ENCODE measurements at regions not wholly inside any gene's neighbourhood (a gene's known extent, or its start where the extent isn't known, plus 50 kb on each side); places are given as distances from the start of the nearest gene placed in this dataset.

DNA sequence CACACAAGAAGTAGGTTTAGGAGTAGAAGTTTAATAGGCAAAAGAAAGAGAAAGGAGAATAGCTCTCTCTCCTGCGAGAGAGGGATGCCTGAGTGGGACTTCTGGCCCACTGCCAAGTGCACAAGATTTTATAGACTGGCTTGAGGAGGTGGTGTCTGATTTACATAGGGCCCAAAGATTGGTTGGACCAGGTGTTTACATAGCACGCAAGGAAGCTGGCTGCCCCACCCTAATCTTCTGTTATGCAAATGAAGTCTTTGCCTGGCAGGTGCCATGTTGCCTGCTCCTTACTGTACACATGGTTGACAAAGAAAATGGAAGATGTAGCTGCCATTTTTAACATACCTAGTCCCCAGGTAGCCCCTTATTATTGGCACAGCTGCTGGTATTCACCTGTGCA lies 170.8 kb upstream of the GATB start:
- DNase-seq: no peak
- Mint-ChIP-seq H3K9me3 (peaks cover 3 to 7% of the 10 kb centered on the region in 2 donors), H3K27ac (no peak overlapping the region), H3K4me3 (no peak overlapping the region), H3K4me1 (peaks cover 8% of the 10 kb centered on the region), H3K27me3 (no peaks in the 10 kb centered on the region)
- no peak for ATAC-seq

DNA sequence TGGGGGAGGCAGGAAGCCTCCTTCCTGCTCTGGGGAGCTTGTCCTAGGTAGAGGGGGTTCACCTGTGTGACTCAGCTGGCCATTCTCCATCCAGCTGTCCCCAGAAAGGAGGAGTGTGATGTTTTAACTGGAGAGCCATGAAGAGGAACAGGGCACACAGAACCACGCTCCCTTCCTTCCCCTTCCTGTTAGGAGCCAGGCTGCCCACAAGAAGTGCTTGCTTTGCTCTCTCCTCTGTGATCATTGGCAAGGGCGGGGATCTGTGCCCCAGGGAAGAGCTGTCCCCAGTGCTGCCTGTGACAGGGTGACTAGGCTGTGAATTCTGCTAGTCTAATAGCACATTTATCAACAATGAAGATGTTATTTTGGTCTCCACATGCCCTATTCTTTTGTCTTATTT lies 169.6 kb upstream of the GATB start:
- Mint-ChIP-seq H3K4me3 (no peak overlapping the region), H3K27me3 (no peaks in the 10 kb centered on the region), H3K27ac (peak overlapping the region in 1 of 2 donors; percentile 23), H3K4me1 (peaks cover 8% of the 10 kb centered on the region), H3K9me3 (peaks cover 7 to 10% of the 10 kb centered on the region in 2 donors)
- no peak for DNase-seq
- ATAC-seq: no peak

DNA sequence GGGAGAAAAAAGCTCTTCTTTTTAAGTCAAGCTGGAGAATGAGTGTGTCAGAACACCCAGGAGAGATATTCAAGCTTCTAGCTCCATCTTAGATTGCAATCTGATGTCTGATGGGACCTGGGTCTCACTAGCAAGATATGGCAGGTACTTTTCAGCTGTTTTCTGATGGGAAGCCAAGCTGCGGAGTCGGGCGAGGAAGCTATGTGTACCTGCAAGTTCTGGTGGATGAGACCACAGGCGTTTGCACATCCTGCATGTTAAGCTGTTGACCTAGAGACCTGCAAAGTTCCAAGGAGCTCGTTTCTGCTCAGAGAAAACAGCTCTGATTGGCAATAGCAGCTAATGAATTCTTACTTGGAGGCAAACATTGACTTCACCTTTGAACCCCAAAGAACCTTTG lies 167.3 kb upstream of the GATB start:
- ATAC-seq (no peak), DNase-seq (no peak)
- Mint-ChIP-seq H3K27me3 (no peaks in the 10 kb centered on the region), H3K4me1 (peaks cover 8% of the 10 kb centered on the region), H3K4me3 (no peak overlapping the region), H3K27ac (no peak overlapping the region), H3K9me3 (peaks cover 7 to 10% of the 10 kb centered on the region in 2 donors)

DNA sequence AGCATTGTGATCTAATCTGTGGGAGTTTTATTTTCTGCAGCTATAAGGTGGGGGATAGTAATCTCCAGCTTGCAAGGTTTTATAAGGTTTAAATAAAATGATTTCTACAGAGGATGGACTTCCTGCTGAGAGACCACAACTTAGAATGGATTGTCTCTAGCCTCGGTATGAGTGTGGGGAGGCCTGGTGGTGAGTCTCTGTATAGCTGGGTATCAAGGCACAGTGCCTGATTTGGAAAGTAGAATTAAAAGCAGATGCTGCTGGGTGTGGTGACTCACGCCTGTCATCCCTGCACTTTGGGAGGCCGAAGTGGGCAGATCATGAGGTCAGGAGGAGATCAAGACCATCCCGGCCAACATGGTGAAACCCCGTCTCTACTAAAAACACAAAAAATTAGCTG lies 162.0 kb upstream of the GATB start:
- peaks cover 7% of the 10 kb centered on the region for H3K4me1 Mint-ChIP-seq
- peaks cover 6 to 7% of the 10 kb centered on the region in 2 donors for H3K9me3 Mint-ChIP-seq
- ATAC-seq (peak; percentile 86), DNase-seq (no peak)
- no peak overlapping the region for H3K27ac Mint-ChIP-seq
- H3K4me3 Mint-ChIP-seq: no peak overlapping the region
- no peaks in the 10 kb centered on the region for H3K27me3 Mint-ChIP-seq

DNA sequence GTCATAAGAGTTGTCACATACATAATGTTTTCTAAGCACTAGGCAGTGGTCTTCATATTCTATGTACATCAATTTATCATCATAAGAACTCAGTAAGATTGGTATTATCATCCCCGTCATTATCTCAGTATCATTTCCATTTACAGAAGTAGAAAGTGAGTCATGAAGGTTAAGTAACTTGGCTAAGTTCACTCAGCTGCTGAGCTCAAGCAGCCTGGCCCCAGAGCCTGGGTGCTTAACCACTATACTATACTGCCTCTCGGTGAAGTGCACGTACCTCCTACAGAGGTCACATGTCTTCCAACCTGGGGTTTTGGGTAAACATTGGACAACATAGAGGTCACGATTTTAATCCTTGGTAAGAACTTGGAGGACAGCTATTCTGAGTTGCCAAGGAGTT lies 161.5 kb upstream of the GATB start:
- H3K9me3 Mint-ChIP-seq: peaks cover 6 to 7% of the 10 kb centered on the region in 2 donors
- no peak overlapping the region for H3K4me3 Mint-ChIP-seq
- no peak overlapping the region for H3K27ac Mint-ChIP-seq
- DNase-seq: no peak
- ATAC-seq: peak; percentile 52
- H3K4me1 Mint-ChIP-seq: peaks cover 7% of the 10 kb centered on the region
- H3K27me3 Mint-ChIP-seq: no peaks in the 10 kb centered on the region

DNA sequence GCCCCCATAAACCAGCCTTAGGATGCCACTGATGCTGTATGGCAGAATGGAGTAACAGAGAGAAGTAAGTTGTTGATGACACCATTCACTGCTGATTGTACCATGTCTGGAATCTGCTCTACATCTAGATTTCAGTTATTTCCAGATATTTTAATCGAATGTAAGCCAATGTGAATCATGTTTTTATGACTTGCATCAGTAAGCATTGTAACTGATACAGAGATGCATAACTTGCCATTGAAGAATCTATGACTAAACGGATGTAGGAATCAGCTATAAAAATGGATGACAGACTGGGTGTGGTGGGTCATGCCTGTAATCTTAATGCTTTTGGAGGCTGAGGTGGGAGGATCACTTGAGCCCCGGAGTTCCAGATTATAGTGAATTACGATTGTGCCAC lies 161.0 kb upstream of the GATB start:
- ATAC-seq (no peak), DNase-seq (no peak)
- Mint-ChIP-seq H3K4me1 (peaks cover 7% of the 10 kb centered on the region), H3K27ac (no peak overlapping the region), H3K9me3 (peaks cover 5 to 7% of the 10 kb centered on the region in 2 donors), H3K4me3 (no peak overlapping the region), H3K27me3 (no peaks in the 10 kb centered on the region)

DNA sequence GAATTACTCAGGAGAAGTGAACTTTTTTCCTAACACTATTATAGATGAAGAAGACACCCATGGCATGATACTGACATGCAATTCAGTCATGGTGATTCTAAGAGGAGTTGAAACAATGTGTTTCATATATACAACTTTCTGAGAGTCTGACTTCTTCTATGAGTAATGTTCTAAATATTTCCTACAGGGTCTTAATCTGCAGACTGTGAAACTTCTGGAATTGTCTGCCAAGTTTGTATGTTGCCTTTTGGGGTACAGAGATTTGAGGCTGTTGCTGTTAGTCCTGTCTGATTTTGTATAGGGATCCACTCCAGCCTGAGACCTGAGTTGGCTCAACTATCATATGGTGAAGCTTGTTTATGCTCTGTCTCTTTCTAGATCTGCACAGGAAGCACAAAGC lies 160.6 kb upstream of the GATB start:
- peaks cover under 1 to 3% of the 10 kb centered on the region in 2 donors for H3K9me3 Mint-ChIP-seq
- no peak for ATAC-seq
- no peak for DNase-seq
- H3K27ac Mint-ChIP-seq: no peak overlapping the region
- H3K27me3 Mint-ChIP-seq: no peaks in the 10 kb centered on the region
- H3K4me3 Mint-ChIP-seq: no peak overlapping the region
- H3K4me1 Mint-ChIP-seq: peaks cover 7% of the 10 kb centered on the region

DNA sequence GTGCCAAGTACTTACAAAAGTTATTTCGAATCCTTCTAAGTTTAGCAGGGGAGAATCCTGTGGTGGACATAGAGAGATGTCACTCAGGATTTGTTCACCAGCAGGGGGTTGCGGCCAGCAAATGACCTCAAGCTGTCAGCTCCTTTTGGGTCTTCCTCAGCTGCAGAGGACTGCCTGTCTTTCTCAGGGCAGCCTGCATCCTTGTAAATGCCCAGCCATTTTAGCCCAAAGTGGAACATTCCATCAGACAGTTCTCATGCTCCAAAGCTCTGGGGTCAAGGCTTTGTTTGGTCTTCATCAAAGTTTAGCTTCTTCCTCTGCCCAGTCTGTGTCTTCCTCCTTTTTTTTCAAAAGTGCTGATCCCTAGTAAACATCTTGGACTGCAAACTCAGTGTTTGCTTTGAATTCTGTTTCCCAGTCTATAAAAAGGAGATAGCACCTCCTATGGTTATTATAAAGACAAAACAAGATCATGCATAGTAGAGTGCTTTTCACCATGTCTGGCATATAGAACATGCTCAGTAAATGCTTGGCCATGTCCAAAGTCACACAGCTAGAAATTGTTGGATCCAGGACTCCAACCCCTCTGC lies 156.4 kb upstream of the GATB start:
- no peak overlapping the region for H3K27ac Mint-ChIP-seq
- no peak overlapping the region for H3K4me3 Mint-ChIP-seq
- DNase-seq (no peak), ATAC-seq (no peak)
- H3K4me1 Mint-ChIP-seq: peaks cover 6% of the 10 kb centered on the region
- no peaks in the 10 kb centered on the region for H3K27me3 Mint-ChIP-seq
- H3K9me3 Mint-ChIP-seq: peaks cover 0 to 10% of the 10 kb centered on the region in 2 donors

DNA sequence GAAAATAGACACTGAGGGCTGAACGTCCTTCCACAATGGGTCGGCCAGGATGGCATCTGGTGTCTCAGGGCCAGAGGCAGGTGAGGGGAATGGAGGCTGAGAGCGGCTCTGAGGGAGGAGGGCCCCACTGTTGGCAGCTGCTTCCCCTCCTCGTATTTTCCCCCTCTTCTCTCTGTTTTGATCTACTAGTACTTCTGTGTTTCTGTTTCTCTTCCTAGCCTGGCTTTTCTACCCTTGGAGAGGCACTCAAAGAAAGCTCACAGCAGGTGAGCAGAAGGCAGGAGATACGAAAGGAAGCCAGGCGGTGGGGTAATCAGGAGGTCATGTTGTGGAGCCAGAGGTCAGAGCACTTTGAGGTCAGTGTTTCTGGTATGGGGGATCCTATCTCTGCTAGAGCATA lies 151.8 kb upstream of the GATB start:
- DNase-seq: no peak
- Mint-ChIP-seq H3K4me3 (no peak overlapping the region), H3K27me3 (no peaks in the 10 kb centered on the region), H3K27ac (no peak overlapping the region), H3K4me1 (peaks cover 6% of the 10 kb centered on the region), H3K9me3 (peaks cover 0 to 10% of the 10 kb centered on the region in 2 donors)
- ATAC-seq: no peak

DNA sequence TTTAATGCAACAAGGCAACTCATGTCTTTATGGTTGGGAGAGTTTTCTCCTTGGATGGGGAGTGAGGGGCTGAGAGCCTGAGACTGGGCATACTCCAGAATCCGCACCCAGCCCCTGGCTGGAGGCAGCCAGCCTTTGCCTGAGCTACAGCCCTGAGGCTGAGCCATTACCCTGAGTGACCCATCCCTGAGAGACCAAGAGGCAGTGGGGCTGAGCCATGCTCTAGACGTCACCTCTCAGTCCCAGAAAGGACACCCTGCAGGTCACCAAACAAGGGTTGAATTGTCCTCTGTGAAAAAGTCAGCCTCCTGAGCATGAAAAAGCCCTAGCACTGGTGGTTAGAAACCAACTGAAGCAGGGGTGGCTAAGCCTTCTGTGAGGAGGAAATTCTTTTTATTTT lies 151.2 kb upstream of the GATB start:
- Mint-ChIP-seq H3K4me3 (no peak overlapping the region), H3K9me3 (peaks cover 0 to 10% of the 10 kb centered on the region in 2 donors)
- ATAC-seq: no peak

DNA sequence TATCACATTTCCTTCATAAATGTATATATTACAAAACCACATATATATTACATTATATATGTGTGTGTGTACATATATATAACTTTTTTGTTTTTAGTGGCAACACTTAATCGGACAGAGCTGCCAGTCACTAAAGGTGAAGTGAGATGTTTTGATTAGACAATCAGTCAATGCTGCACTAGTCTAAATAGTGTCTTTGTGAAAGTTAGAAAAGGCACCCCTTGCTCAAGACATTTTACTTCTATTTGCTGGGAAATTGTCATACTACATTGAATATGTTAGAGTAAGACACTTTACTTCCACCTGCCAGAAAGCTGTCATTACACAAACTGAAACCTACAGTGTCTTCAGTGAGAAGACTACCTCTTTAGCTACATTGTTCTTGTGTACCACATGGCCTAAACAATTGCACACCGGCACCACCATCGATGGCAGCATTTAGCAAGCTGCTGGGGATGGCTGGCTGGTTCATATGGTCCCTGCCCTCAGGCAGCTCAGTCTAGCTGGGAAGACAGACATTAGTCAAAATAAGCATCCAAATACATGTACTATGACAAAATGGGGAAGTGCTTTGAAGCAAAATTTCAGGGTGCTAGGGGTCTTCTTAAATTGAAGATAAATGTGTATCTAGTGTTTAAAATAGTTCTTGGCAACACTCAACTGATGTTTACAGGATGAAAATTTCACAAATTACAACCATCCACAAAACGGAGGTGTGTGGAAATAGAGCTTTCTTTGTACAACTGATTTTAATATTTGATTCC lies 148.1 kb upstream of the GATB start:
- Mint-ChIP-seq H3K27ac (no peak overlapping the region), H3K27me3 (no peaks in the 10 kb centered on the region), H3K4me3 (no peak overlapping the region), H3K4me1 (peaks cover 6% of the 10 kb centered on the region), H3K9me3 (peaks cover 7 to 13% of the 10 kb centered on the region in 2 donors)
- no peak for DNase-seq
- no peak for ATAC-seq

More for the DNA sequence above, 151.2 kb upstream of the GATB start:
- Mint-ChIP-seq H3K27me3 (no peaks in the 10 kb centered on the region), H3K27ac (no peak overlapping the region), H3K4me1 (peaks cover 6% of the 10 kb centered on the region)
- DNase-seq: no peak

DNA sequence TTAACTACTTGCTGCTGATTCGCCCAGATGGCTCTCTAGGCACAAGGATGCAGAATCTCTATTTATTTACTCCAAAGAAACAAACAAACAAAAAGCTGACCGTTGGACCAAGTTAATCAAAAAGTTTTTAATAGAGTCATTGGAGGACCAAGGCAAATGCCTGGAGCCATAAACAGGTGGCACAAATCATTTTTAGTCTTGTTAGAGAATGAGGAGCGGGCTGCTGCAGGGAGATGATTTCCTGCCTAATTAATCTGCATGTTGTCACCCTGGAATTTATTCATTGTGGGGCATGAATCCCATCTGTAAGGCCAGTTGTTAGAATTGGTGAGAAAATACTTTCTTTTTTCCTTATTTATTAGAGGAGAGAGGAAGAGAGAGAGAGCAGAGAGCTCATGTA lies 147.4 kb upstream of the GATB start:
- no peaks in the 10 kb centered on the region for H3K27me3 Mint-ChIP-seq
- ATAC-seq (no peak), DNase-seq (no peak)
- peaks cover 8 to 20% of the 10 kb centered on the region in 2 donors for H3K9me3 Mint-ChIP-seq
- no peak overlapping the region for H3K4me3 Mint-ChIP-seq
- H3K27ac Mint-ChIP-seq: no peak overlapping the region
- H3K4me1 Mint-ChIP-seq: peaks cover 6% of the 10 kb centered on the region

DNA sequence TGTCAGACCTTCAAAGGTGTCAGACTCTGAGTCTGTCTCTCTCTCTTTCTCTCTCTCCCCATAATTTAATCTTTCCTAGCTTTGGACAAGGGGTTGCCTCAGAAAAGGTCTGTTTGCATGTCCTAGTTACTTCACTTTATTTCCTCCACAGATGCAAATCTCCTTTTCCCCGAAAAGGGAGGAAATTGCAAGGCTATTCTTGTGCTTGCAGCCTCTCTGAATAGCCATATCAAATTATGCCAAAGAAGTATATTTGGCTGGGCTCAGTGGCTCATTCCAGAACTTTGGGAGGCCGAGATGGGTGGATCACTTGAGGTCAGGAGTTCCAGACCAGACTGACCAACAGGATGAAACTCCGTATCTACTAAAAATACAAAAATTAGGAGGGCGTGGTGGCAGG lies 145.6 kb upstream of the GATB start:
- Mint-ChIP-seq H3K4me3 (no peak overlapping the region), H3K27me3 (no peaks in the 10 kb centered on the region), H3K27ac (no peak overlapping the region), H3K4me1 (no peaks in the 10 kb centered on the region), H3K9me3 (peaks cover 20 to 38% of the 10 kb centered on the region in 2 donors)
- no peak for DNase-seq
- no peak for ATAC-seq

DNA sequence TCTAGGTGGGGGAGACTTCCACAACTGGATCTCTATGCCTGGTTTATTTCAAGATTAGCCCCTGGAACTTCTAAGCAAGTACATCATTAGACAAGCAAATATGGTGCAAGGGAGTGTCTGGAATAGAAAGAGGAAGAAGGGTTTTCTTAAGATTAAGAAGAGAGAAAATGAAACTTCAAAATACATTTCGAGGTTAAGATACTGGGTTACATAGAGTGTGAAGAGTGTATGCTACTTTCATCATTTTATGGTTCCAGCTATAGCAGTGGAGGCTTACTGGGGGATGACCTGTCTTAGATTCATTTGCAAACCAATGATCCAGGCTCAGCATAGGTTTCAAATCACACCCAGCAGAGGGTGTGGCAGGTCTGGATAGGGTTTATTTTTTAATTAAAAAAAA lies 144.4 kb upstream of the GATB start:
- H3K4me3 Mint-ChIP-seq: no peak overlapping the region

DNA sequence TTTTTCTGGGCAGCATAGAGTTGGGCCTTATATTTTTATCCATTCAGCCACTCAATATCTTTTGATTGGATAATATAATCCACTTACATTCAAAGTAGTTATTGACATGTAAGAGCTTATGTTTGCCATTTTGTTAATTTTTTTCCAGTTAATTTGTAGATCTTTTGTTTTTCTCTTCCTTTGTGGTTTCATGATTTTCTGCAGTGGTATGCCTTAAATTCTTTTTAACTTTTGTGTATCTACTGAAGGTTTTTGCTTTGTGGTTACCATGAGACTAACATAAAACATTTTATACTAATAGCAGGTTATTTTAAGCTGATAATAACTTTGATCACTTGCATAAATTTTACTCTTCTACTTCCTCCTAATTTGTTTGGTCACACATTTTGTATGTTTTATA lies 140.8 kb upstream of the GATB start:
- Mint-ChIP-seq H3K27me3 (no peaks in the 10 kb centered on the region), H3K4me1 (no peaks in the 10 kb centered on the region), H3K4me3 (no peak overlapping the region), H3K27ac (no peak overlapping the region), H3K9me3 (peaks cover 30 to 59% of the 10 kb centered on the region in 2 donors)
- DNase-seq: no peak
- no peak for ATAC-seq

More for the DNA sequence above, 144.4 kb upstream of the GATB start:
- no peak overlapping the region for H3K27ac Mint-ChIP-seq
- peaks cover 26 to 45% of the 10 kb centered on the region in 2 donors for H3K9me3 Mint-ChIP-seq
- no peaks in the 10 kb centered on the region for H3K27me3 Mint-ChIP-seq
- ATAC-seq: peak; percentile 43
- H3K4me1 Mint-ChIP-seq: no peaks in the 10 kb centered on the region
- no peak for DNase-seq

DNA sequence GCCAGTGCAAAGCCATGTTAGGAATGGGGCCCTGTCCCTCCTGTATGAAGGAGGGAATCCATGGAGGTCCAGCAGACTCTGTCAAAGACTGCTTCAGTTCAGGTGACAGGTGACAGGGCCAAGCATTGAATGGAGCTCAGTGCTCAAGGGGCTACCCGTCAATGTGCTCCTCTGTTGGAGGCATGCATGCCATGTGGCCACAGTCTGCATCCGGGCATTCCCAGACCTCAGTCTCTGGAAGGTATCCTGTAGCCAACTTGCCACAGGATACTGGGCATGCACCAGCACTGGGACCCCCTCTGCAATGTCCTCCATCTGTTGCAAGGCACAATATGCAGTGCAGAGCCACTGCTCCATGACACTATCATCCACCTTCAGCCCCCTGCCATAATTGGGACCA lies 136.1 kb upstream of the GATB start:
- no peaks in the 10 kb centered on the region for H3K4me1 Mint-ChIP-seq
- ATAC-seq (no peak), DNase-seq (no peak)
- no peak overlapping the region for H3K27ac Mint-ChIP-seq
- peaks cover 15 to 25% of the 10 kb centered on the region in 2 donors for H3K9me3 Mint-ChIP-seq
- no peaks in the 10 kb centered on the region for H3K27me3 Mint-ChIP-seq
- no peak overlapping the region for H3K4me3 Mint-ChIP-seq

All from stimulated activated naive CD8-positive, alpha-beta T cell treated with anti-CD3 and anti-CD28 coated beads, Interleukin-15, amount 100 ng/mL, for 72 hours (primary cell).